Natural killer cell (primary cell): ENCODE measurements at regions not wholly inside any gene's neighbourhood (a gene's known extent, or its start where the extent isn't known, plus 50 kb on each side); places are given as distances from the start of the nearest gene placed in this dataset.

Experiments used
- ATAC-seq, 3 donors: fragments of 150-1000 bp in 2 of 3; fragments of 200-7000 bp in 1 of 3; cut with Tn5 transposase; 1 replicate in 1 of 3; 2 replicates in 2 of 3; pipeline ENCODE4 v1.10.0; 2021; ENCODE audit warnings: mild to moderate bottlenecking in 2 of 3, moderate library complexity in 2 of 3
- DNase-seq, 2 donors: peaks; one replicate each; pipeline versions ENCODE4 v3.0.0 to v3.0.0-alpha.2; 2013 to 2021; ENCODE audit warnings: mixed read lengths in 1 of 2
- H3K27ac ChIP-seq: one replicate; pipeline ENCODE4 v1.5.1; 2013; ENCODE audit warnings: mild to moderate bottlenecking, low read length
- H3K27me3 ChIP-seq: one replicate; pipeline ENCODE4 v1.6.1; 2013; ENCODE audit warnings: low read length; ENCODE audit not compliant: control insufficient read depth, insufficient read depth
- H3K36me3 ChIP-seq: one replicate; pipeline ENCODE4 v1.6.1; 2013; ENCODE audit warnings: low read length; ENCODE audit not compliant: control insufficient read depth, insufficient read depth
- H3K4me1 ChIP-seq: one replicate; pipeline ENCODE4 v1.6.1; 2013; ENCODE audit warnings: low read length; ENCODE audit not compliant: control insufficient read depth, insufficient read depth
- H3K4me3 ChIP-seq: one replicate; pipeline ENCODE4 v1.5.1; 2013; ENCODE audit warnings: low read length
- H3K9me3 ChIP-seq: one replicate; pipeline ENCODE4 v1.6.1; 2013; ENCODE audit warnings: low read length; ENCODE audit not compliant: control insufficient read depth, insufficient read depth
- H3K27ac Mint-ChIP-seq, 2 donors: one replicate each; pipeline ENCODE4 v1.8.0; 2022; ENCODE audit warnings: mild to moderate bottlenecking in 2 of 2, mixed read lengths in 2 of 2, moderate library complexity in 1 of 2
- H3K27me3 Mint-ChIP-seq, 2 donors: one replicate each; pipeline ENCODE4 v1.8.0; 2022; ENCODE audit warnings: low read depth in 2 of 2, mixed read lengths in 2 of 2
- H3K36me3 Mint-ChIP-seq: one replicate; pipeline ENCODE4 v1.8.0; 2022; ENCODE audit warnings: mixed read lengths
- H3K4me1 Mint-ChIP-seq, 2 donors: one replicate each; pipeline ENCODE4 v1.8.0; 2022; ENCODE audit warnings: mixed read lengths in 2 of 2
- H3K4me3 Mint-ChIP-seq: one replicate; pipeline ENCODE4 v1.8.0; 2022; ENCODE audit warnings: mild to moderate bottlenecking, moderate library complexity, mixed read lengths
- H3K9me3 Mint-ChIP-seq, 2 donors: one replicate each; pipeline ENCODE4 v1.8.0; 2022; ENCODE audit warnings: mixed read lengths in 2 of 2
- CTCF ChIP-seq: fragments of 200-600 bp; IDR thresholded peaks from one replicate; pipeline ENCODE4 v1.8.0; 2022; ENCODE audit warnings: antibody characterized with exemption
- WGBS: methylation state at CpG from one replicate; pipeline ENCODE4 v1.1.7; 2013; ENCODE audit warnings: missing lambda C conversion rate; ENCODE audit not compliant: insufficient coverage; 5-methylcytosine and 5-hydroxymethylcytosine counted together
- intact Hi-C: fragments of 100-400 bp; cut with micrococcal nuclease; formaldehyde crosslinking; loops from one replicate; pipeline ENCODE4 v1.14.2; 2022

GRCh38 chr20:8994045-8994444 lies 74.8 kb upstream of the PLCB4 start:
- no peak overlapping the region for H3K27ac Mint-ChIP-seq

GRCh38 chr20:8995761-8996160 lies 73.1 kb upstream of the PLCB4 start:
- peaks cover 0 to 8% of the 10 kb centered on the region in 2 donors for H3K4me1 Mint-ChIP-seq
- 97% methylated on average over 2 of the region's 3 CpGs for WGBS
- no peak overlapping the region for H3K27ac ChIP-seq

More at GRCh38 chr20:8994045-8994444, 74.8 kb upstream of the PLCB4 start:
- Histone ChIP-seq H3K27me3 (no peaks in the 10 kb centered on the region), H3K27ac (no peak overlapping the region), H3K4me3 (no peak overlapping the region), H3K9me3 (no peaks in the 10 kb centered on the region), H3K4me1 (peaks cover 6% of the 10 kb centered on the region), H3K36me3 (no peaks in the 10 kb centered on the region)
- 0% methylated on average over 1 of the region's 4 CpGs for WGBS
- DNase-seq (no peak), ATAC-seq (peak in 2 of 3 donors; percentile 45 to 79)
- peaks cover 0 to 5% of the 10 kb centered on the region in 2 donors for H3K9me3 Mint-ChIP-seq
- H3K27me3 Mint-ChIP-seq: no peaks in the 10 kb centered on the region
- intact Hi-C loops: no loop called here
- no peaks in the 10 kb centered on the region for H3K36me3 Mint-ChIP-seq
- H3K4me3 Mint-ChIP-seq: no peak overlapping the region
- H3K4me1 Mint-ChIP-seq: peaks cover 0 to 8% of the 10 kb centered on the region in 2 donors
- no peak for TF ChIP-seq CTCF

GRCh38 chr20:8996817-8997512 lies 71.9 kb upstream of the PLCB4 start:
- Mint-ChIP-seq H3K36me3 (no peaks in the 10 kb centered on the region), H3K27me3 (no peaks in the 10 kb centered on the region), H3K27ac (no peak overlapping the region), H3K4me1 (peaks cover 0 to 8% of the 10 kb centered on the region in 2 donors), H3K4me3 (no peak overlapping the region), H3K9me3 (no peaks in the 10 kb centered on the region)
- no peaks in the 10 kb centered on the region for H3K9me3 ChIP-seq
- 79% methylated on average over 2 of the region's 2 CpGs for WGBS
- peaks cover 6% of the 10 kb centered on the region for H3K4me1 ChIP-seq
- intact Hi-C loops: no loop called here
- no peak for TF ChIP-seq CTCF
- H3K27me3 ChIP-seq: no peaks in the 10 kb centered on the region
- no peak overlapping the region for H3K27ac ChIP-seq
- DNase-seq (no peak), ATAC-seq (no peak)
- H3K36me3 ChIP-seq: no peaks in the 10 kb centered on the region
- no peak overlapping the region for H3K4me3 ChIP-seq

More at GRCh38 chr20:8995761-8996160, 73.1 kb upstream of the PLCB4 start:
- Mint-ChIP-seq H3K27ac (no peak overlapping the region), H3K27me3 (no peaks in the 10 kb centered on the region), H3K9me3 (peaks cover 0 to 3% of the 10 kb centered on the region in 2 donors), H3K36me3 (no peaks in the 10 kb centered on the region), H3K4me3 (no peak overlapping the region)
- ATAC-seq (no peak), DNase-seq (no peak)
- Histone ChIP-seq H3K27me3 (no peaks in the 10 kb centered on the region), H3K4me1 (peaks cover 6% of the 10 kb centered on the region), H3K36me3 (no peaks in the 10 kb centered on the region), H3K9me3 (no peaks in the 10 kb centered on the region), H3K4me3 (no peak overlapping the region)
- intact Hi-C loops: no loop called here
- TF ChIP-seq CTCF: no peak

DNA sequence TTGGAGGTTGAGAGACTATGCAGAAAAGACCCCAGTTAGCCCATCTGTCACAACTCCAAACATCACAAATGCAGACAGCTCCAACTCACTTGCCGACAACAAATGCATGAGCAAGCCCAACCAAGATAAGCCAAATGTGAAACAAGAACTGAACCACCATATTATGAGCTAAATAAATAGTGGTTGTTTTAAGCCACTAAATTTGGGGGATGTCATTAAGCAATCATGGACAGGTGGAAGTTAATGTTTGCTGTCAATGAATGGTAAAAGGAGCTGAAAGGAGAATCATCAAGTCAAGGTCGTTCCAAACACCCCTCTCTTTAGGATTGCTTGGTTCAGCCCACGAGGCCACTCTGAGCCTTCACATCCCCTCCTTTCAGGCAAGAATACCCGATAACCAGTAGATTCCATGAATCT lies 71.2 kb upstream of the PLCB4 start:
- Mint-ChIP-seq H3K4me1 (peaks cover 0 to 8% of the 10 kb centered on the region in 2 donors), H3K4me3 (no peak overlapping the region), H3K9me3 (no peaks in the 10 kb centered on the region), H3K36me3 (no peaks in the 10 kb centered on the region), H3K27me3 (no peaks in the 10 kb centered on the region), H3K27ac (no peak overlapping the region)
- Histone ChIP-seq H3K4me3 (no peak overlapping the region), H3K36me3 (no peaks in the 10 kb centered on the region), H3K4me1 (peaks cover 6% of the 10 kb centered on the region), H3K27me3 (no peaks in the 10 kb centered on the region), H3K9me3 (no peaks in the 10 kb centered on the region), H3K27ac (no peak overlapping the region)
- ATAC-seq (no peak), DNase-seq (no peak)
- TF ChIP-seq CTCF: no peak
- intact Hi-C loops: no loop called here
- 74% methylated on average over 3 of the region's 4 CpGs for WGBS
